ENCODE measurements at regions not wholly inside any gene's neighbourhood (a gene's known extent, or its start where the extent isn't known, plus 50 kb on each side); places are given as distances from the start of the nearest gene placed in this dataset.

DNA sequence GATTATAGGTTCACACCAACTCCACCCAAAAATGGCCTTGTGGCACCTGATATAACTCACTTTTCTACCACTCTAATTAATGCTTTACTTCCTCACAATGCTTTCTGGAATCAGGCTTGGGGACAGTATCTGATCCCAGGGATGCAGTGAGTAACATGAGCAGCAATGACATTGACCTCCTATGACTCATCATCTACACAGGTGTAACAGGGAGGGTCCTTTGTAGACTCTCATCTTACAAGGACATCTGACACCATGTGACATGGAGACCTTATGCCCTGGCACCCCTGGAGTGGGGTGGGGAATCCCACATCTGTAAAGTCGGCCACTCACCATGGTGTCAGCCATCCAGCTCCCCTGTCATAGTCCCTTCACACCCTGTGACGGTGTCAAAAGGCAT is 586.4 kb downstream of the MED13L start:
- H3K27ac Mint-ChIP-seq = no peak overlapping the region
- DNase-seq (no peak), ATAC-seq (no peak)
- H3K4me3 Mint-ChIP-seq = no peak overlapping the region
- no peaks in the 10 kb centered on the region for H3K9me3 Mint-ChIP-seq (ENCODE audit: low read depth)
- no peaks in the 10 kb centered on the region for H3K4me1 Mint-ChIP-seq
- H3K27me3 Mint-ChIP-seq = no peaks in the 10 kb centered on the region
- no peaks in the 10 kb centered on the region for H3K36me3 Mint-ChIP-seq
- CTCF ChIA-PET = no interaction called here

DNA sequence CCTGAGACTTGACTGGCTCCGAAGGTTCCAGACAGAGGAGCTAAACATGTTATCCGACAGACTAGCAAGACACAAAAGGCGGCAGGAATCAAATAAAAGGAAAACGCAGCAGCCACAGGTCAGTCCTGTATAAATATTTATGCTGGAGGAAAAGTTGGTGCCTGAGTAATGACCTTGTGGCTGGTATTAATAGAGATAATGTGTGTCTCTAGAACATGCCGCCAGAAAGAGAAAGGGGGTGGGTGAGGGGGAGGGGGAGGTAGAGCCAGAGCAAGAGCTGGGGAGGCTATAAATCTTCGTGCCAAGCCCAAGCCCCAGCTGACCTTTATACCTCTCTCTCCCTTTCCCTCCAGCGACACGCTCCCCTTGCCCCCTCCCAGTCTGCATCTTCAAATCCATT is 590.4 kb downstream of the MED13L start:
- Mint-ChIP-seq H3K27ac (no peak overlapping the region), H3K36me3 (no peaks in the 10 kb centered on the region), H3K4me1 (no peaks in the 10 kb centered on the region), H3K4me3 (no peak overlapping the region), H3K9me3 (ENCODE audit: low read depth) (no peaks in the 10 kb centered on the region), H3K27me3 (no peaks in the 10 kb centered on the region)
- CTCF ChIA-PET = no interaction called here
- ATAC-seq (no peak), DNase-seq (no peak)

DNA sequence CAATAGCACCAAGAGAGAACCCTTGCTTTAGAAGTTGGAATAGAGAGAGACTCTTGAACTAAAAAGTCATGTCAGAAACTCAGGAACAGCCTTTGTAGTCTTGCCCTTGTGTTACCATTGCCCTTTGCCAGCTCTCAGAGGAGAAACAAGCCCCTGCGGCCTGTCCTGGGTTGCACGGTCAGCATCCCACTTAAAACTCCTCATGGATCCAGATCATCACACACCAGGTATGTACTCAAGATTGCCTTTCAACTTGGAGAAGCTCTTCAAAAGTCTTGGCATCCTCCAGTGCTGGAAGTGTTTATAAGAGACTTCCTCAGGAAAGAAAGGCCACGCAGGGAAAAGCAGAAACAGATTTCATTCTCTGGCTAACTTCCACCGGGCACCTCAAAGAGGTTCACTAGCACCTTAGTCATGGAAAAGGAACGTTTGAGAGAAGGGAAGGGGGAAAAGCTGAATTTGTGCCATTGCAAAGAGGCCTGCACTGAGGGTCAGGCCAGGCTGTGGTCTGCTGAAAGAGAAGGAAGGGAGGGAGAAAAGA is 594.2 kb downstream of the MED13L start:
- Mint-ChIP-seq H3K36me3 (no peaks in the 10 kb centered on the region), H3K4me1 (no peaks in the 10 kb centered on the region), H3K27me3 (no peaks in the 10 kb centered on the region), H3K9me3 (ENCODE audit: low read depth) (no peaks in the 10 kb centered on the region), H3K4me3 (no peak overlapping the region), H3K27ac (no peak overlapping the region)
- DNase-seq (no peak), ATAC-seq (no peak)
- CTCF ChIA-PET = no interaction called here

DNA sequence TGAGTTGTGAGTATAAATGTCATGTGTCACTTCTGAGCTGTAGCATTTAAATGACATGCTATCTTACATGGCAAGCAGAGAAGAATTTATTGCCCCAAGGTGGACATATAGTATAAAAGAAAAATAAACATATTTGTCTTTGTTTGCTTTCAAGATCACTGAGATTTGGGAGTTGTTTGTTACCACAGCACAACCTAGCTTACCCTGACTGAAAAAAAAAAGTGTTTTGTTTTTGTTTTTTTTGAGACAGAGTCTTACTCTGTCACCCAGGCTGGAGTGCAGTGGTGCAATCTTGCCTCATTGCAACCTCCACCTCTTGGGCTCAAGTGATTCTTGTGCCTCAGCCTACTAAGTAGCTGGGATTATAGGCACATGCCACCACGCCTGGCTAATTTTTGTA is 596.5 kb downstream of the MED13L start:
- ATAC-seq = no peak
- no peaks in the 10 kb centered on the region for H3K36me3 Mint-ChIP-seq
- CTCF ChIA-PET = no interaction called here

DNA sequence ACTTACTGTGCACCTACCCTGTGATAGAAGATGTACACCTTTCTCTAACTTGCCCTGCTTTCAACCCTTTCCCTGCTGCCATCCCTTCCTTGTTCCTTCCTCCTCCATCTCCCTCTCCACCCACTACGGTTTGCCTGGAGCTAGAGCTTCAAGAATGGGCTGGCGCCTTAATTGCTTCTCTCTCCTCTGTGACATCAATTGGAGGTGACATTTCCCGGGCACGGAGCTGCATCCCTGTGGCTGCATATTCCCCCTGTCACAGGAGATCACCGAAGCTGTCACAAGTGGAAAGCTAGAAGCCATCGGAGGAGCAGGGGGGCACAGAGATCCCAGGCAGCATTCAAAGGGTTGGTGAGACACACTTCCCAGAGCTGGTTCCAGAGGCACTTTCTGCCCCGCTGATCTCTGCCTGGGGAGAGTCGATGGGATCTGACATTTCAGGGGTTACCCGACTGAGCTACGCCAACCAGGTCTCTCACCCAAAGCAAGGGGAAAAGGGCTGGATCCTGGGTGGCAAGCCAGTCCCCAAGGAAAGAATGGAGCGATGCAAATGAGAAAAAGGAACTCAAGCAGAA is 604.9 kb downstream of the MED13L start:
- no peaks in the 10 kb centered on the region for H3K36me3 Mint-ChIP-seq
- H3K4me1 Mint-ChIP-seq = no peaks in the 10 kb centered on the region
- ATAC-seq (no peak), DNase-seq (no peak)
- CTCF ChIA-PET = no interaction called here
- peaks cover 5% of the 10 kb centered on the region for H3K9me3 Mint-ChIP-seq (ENCODE audit: low read depth)
- no peaks in the 10 kb centered on the region for H3K27me3 Mint-ChIP-seq
- H3K4me3 Mint-ChIP-seq = no peak overlapping the region
- H3K27ac Mint-ChIP-seq = no peak overlapping the region

More for the DNA sequence above, 596.5 kb downstream of the MED13L start:
- no peak overlapping the region for H3K4me3 Mint-ChIP-seq
- H3K9me3 Mint-ChIP-seq (ENCODE audit: low read depth) = peaks cover 2% of the 10 kb centered on the region
- no peaks in the 10 kb centered on the region for H3K27me3 Mint-ChIP-seq
- DNase-seq = no peak
- no peaks in the 10 kb centered on the region for H3K4me1 Mint-ChIP-seq
- H3K27ac Mint-ChIP-seq = no peak overlapping the region

DNA sequence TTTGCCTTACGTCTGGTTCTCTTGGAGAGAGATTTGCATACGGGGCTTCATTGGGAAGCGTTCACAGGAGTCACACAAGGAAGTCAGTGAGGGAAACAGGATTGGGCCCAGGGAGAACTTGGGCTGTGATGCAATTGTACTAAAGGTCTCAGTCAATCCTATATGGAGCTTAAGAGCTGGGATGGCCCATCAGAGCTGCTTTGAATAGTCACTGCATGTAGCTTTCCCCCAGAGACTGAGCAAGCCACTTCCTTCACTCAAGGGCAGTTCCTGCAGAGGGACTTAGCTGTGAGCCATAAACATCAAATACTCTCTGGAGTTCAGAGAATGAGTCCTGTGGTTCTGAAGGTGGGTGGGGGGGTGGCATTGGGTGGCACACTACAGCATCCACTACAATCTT is 605.4 kb downstream of the MED13L start:
- Mint-ChIP-seq H3K4me1 (no peaks in the 10 kb centered on the region), H3K27ac (no peak overlapping the region), H3K4me3 (no peak overlapping the region), H3K36me3 (no peaks in the 10 kb centered on the region), H3K9me3 (ENCODE audit: low read depth) (peaks cover 5% of the 10 kb centered on the region), H3K27me3 (no peaks in the 10 kb centered on the region)
- CTCF ChIA-PET = no interaction called here
- ATAC-seq = no peak
- no peak for DNase-seq

DNA sequence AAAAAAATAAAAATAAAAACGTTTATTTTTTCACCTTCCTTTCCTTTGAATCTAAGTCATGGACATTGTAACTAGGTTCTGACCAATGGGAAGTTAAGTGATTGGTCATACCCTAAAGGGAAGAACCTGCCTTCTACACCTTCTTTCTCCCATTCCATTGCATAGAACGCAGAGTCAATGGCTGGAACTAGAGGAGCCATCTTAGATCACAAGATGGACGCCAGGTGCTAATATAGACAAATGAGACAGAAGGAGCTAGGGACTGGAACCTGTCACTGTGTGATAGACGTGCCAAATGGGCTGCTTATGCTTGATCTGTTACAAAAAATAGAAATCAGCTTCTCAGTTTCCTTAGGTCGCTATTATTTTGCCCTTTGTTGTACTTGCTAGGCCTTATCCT is 606.6 kb downstream of the MED13L start:
- no peaks in the 10 kb centered on the region for H3K27me3 Mint-ChIP-seq
- H3K27ac Mint-ChIP-seq = no peak overlapping the region
- no peak overlapping the region for H3K4me3 Mint-ChIP-seq
- ATAC-seq (no peak), DNase-seq (no peak)
- no peaks in the 10 kb centered on the region for H3K4me1 Mint-ChIP-seq
- H3K36me3 Mint-ChIP-seq = no peaks in the 10 kb centered on the region
- peaks cover 3% of the 10 kb centered on the region for H3K9me3 Mint-ChIP-seq (ENCODE audit: low read depth)
- CTCF ChIA-PET = no interaction called here

DNA sequence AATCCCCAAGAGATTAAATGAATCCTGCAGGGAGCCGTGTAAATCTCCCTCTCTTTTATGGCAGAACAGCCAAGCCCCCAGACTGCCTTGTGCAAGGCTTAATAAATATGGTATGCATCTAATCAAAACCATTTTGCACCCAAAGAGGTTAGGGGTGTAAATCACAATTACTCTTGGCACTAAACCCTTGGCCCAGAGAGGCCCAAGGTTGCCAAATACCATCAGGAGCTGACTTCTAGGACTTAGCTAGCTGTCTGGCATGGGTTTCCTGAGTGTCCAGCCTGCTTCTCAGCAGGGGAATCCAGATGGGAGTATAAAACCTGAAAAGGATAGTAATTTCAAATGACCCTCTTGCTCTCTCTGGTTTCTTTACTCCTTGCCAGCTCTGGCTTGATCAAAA is 610.4 kb downstream of the MED13L start:
- Mint-ChIP-seq H3K4me3 (no peak overlapping the region), H3K27me3 (no peaks in the 10 kb centered on the region), H3K9me3 (ENCODE audit: low read depth) (no peaks in the 10 kb centered on the region), H3K4me1 (no peaks in the 10 kb centered on the region), H3K36me3 (no peaks in the 10 kb centered on the region), H3K27ac (no peak overlapping the region)
- CTCF ChIA-PET = no interaction called here
- DNase-seq (no peak), ATAC-seq (no peak)

DNA sequence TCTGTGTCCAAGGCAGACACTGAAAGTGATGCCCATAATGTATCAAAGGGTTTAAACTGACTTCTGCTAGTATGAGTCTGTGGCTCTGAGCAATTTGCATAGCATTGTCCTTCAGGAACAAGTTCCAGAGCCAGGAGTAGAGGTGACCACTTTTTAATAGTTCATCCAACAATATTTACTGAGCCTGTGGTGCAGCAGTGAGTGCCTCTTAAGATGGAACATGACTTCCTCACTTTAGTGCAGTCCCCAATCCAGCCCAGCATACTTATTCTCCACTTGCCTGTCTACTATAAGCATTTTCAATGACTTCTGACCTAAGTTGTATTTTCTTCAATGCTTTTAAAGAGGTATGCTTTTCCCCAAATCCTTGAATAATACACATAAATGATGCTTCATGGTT is 611.3 kb downstream of the MED13L start:
- no peaks in the 10 kb centered on the region for H3K4me1 Mint-ChIP-seq
- H3K27me3 Mint-ChIP-seq = no peaks in the 10 kb centered on the region
- DNase-seq = no peak
- CTCF ChIA-PET = no interaction called here
- H3K27ac Mint-ChIP-seq = no peak overlapping the region
- no peaks in the 10 kb centered on the region for H3K36me3 Mint-ChIP-seq
- H3K9me3 Mint-ChIP-seq (ENCODE audit: low read depth) = no peaks in the 10 kb centered on the region
- no peak overlapping the region for H3K4me3 Mint-ChIP-seq
- ATAC-seq = no peak

DNA sequence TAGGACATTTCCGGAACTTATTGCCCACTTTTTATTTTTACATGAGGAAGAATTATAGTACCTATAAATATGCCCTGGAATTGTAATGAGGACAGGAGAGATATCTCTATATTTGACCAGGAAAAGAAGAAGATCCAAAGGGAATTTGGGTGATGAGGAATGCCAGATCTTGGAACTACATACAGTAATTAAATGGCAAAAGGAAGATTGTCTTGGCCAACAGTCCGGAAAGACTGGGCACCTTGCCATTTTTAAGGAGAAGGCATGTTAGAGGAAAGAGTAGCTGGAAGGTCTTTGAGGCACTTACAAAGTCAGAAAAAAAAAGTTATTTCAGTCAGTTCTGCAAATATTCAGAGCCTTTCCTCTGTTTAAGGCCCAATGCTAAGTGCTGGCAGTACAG is 616.4 kb downstream of the MED13L start:
- ATAC-seq (no peak), DNase-seq (no peak)
- CTCF ChIA-PET = no interaction called here
- Mint-ChIP-seq H3K27ac (no peak overlapping the region), H3K36me3 (no peaks in the 10 kb centered on the region), H3K4me3 (no peak overlapping the region), H3K4me1 (no peaks in the 10 kb centered on the region), H3K27me3 (no peaks in the 10 kb centered on the region), H3K9me3 (ENCODE audit: low read depth) (no peaks in the 10 kb centered on the region)

DNA sequence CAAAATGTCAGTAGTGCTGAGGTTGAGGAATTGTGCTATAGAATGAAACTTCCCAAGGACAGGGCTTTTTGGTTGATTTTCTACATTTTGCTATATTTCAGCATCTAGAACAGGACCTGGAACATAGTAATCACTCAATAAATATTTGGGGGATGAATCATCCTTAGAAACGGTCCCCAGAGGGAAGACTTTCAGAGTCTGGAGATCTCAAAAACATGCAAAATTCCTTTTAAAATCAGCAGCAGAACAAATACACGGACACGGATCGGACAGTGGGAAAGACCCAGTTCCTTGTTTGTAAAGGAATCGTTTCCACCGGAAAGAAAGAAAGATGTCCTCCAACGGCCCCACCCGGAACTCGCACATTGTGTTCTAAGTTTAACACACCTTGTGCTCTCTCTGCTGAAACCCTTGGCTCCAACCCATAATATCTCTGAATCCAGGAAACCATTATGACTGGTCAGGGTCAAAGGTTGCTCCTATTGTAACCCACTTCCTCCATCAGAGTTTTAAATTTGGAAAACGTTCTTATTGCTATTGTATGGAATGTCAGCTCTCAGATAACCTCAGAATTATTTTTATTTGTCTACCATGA is 617.2 kb downstream of the MED13L start:
- H3K4me1 Mint-ChIP-seq = no peaks in the 10 kb centered on the region
- no peak overlapping the region for H3K4me3 Mint-ChIP-seq
- CTCF ChIA-PET = no interaction called here
- DNase-seq (no peak), ATAC-seq (no peak)
- H3K27me3 Mint-ChIP-seq = no peaks in the 10 kb centered on the region
- no peak overlapping the region for H3K27ac Mint-ChIP-seq
- no peaks in the 10 kb centered on the region for H3K36me3 Mint-ChIP-seq
- H3K9me3 Mint-ChIP-seq (ENCODE audit: low read depth) = no peaks in the 10 kb centered on the region

DNA sequence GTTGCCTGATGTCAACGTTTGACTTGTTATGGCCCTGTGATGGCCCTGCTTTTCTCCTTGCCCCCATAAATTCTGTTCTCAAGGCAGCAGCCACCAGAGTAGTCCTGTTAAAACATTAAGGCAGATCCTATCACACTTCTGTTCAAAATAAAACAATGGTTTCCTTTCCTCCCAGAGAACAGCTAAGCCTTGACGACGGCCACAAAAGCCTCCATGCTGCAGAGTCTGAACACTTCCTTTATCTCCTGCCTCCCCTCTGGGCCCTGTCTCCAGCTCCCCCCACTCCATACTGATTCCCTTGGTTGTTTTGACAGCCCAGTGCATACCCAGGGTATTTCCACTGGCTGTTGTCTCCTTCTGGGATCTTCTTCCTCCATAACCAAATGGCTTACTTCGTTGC is 618.1 kb downstream of the MED13L start:
- ATAC-seq (no peak), DNase-seq (no peak)
- H3K27me3 Mint-ChIP-seq = no peaks in the 10 kb centered on the region
- no peaks in the 10 kb centered on the region for H3K36me3 Mint-ChIP-seq
- no peak overlapping the region for H3K27ac Mint-ChIP-seq
- no peaks in the 10 kb centered on the region for H3K4me1 Mint-ChIP-seq
- CTCF ChIA-PET = no interaction called here
- H3K4me3 Mint-ChIP-seq = no peak overlapping the region
- H3K9me3 Mint-ChIP-seq (ENCODE audit: low read depth) = no peaks in the 10 kb centered on the region

DNA sequence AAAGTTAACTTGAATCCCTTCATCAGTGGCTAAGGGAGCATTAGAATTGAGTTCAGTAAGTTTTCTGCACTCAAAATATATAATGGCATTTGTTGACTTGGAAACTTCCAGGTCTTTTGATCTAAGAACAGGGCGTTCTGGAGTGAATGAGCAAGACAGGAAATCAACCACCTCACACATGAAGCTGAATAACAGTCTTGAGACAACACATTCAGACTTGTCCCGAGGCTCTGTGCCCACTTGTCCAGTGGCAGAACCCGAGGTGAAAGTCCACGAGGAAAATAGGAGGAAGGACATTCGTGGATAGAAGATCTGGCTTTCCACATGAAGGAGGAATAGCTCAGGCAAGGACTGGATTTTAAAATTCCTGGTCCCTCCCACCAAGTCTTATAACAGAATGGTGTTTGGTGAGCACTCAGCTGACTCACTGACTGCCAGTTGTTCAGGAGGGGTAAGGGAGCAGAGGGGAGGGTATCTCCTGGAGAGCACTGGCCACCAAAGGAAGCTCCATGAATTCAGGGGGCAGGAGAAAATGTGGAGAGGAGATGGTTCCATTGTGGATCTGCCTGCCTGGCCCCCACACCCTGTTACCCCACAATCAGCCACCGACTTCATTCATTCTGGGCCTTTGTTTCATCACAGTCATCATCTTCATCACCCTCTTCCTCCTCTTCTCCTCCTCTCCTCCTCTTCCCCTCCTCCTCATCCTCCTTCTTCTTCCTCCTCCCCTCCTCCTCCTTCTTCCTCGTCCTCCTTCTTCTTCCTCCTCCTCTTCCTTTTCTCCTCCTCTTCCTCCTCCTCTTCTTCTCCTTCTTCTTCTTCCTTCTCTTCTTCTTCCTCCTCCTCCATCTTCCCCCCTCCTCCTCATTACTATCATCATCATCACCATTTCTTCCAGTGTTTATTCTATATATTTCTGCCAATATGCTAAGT is 620.1 kb downstream of the MED13L start:
- ATAC-seq (no peak), DNase-seq (no peak)
- H3K27ac Mint-ChIP-seq = no peak overlapping the region
- H3K4me3 Mint-ChIP-seq = no peak overlapping the region
- no peaks in the 10 kb centered on the region for H3K4me1 Mint-ChIP-seq
- no peaks in the 10 kb centered on the region for H3K36me3 Mint-ChIP-seq
- CTCF ChIA-PET = no interaction called here
- H3K9me3 Mint-ChIP-seq (ENCODE audit: low read depth) = no peaks in the 10 kb centered on the region
- no peaks in the 10 kb centered on the region for H3K27me3 Mint-ChIP-seq

DNA sequence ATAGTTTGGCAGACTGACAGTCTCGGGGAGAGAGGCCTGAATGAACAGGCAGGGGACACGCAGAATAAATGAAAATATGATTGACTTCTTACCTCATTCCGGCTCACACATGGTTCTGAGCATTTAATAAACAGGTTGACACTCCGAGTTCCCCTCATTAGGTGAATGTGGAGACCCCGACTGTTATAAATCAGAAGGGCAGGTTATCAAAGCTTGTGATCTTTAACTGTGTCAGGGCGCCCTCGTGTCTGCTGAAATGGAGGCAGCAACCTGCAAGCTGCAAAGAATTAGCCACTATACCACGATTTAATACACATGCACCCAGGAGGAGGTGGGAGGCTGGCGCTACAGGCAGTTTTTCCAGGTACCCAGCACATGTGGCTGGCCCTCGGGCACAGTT is 627.5 kb downstream of the MED13L start:
- CTCF ChIA-PET = no interaction called here
- Mint-ChIP-seq H3K9me3 (ENCODE audit: low read depth) (peaks cover 5% of the 10 kb centered on the region), H3K36me3 (no peaks in the 10 kb centered on the region), H3K27ac (no peak overlapping the region), H3K27me3 (no peaks in the 10 kb centered on the region), H3K4me3 (no peak overlapping the region), H3K4me1 (no peaks in the 10 kb centered on the region)
- DNase-seq (no peak), ATAC-seq (no peak)

Data from activated CD8-positive, alpha-beta memory T cell treated with anti-CD3 and anti-CD28 coated beads, Interleukin-2, amount 10 ng/mL, durations not matched to agents 7 days and 5 days (primary cell).